HepG2 (cell line): ENCODE measurements at regions not wholly inside any gene's neighbourhood (a gene's known extent, or its start where the extent isn't known, plus 50 kb on each side); places are given as distances from the start of the nearest gene placed in this dataset.

ENCODE experiments used
- ARNTL ChIP-seq: sonication (generic); formaldehyde crosslinking; IDR thresholded peaks from 2 replicates; pipeline ENCODE4 v1.4.0; 2020; ENCODE audit warnings: mild to moderate bottlenecking, missing genetic modification reagents
- CHCHD3 ChIP-seq: sonication (generic); formaldehyde crosslinking; IDR thresholded peaks from 2 replicates; pipeline ENCODE4 v1.8.0; 2022; ENCODE audit warnings: mild to moderate bottlenecking, missing genetic modification reagents, moderate library complexity
- ETV5 ChIP-seq: IDR thresholded peaks from 2 replicates; pipeline ENCODE4 v1.6.1; 2018; ENCODE audit warnings: missing biosample characterization, missing genetic modification reagents, inconsistent platforms, borderline replicate concordance
- GPN1 ChIP-seq: sonication (generic); formaldehyde crosslinking; IDR thresholded peaks from 2 replicates; pipeline ENCODE4 v1.5.1; 2020; ENCODE audit warnings: missing genetic modification reagents, borderline replicate concordance
- HOMEZ ChIP-seq: IDR thresholded peaks from 2 replicates; pipeline ENCODE4 v1.6.1; 2016; ENCODE audit warnings: low read depth
- KDM4B ChIP-seq: sonication (generic); formaldehyde crosslinking; IDR thresholded peaks from 2 replicates; pipeline ENCODE4 v1.4.0; 2020; ENCODE audit warnings: missing genetic modification reagents
- MAFF ChIP-seq: IDR thresholded peaks from 2 replicates; pipeline ENCODE4 v1.6.1; 2011; ENCODE audit warnings: low read depth, low read length, improper control_type of control experiment
- NR2F2 ChIP-seq: IDR thresholded peaks from 2 replicates; pipeline ENCODE4 v1.6.1; 2012; ENCODE audit warnings: low read depth, inconsistent platforms, borderline replicate concordance
- RBM39 ChIP-seq: fragments of 200-400 bp; formaldehyde crosslinking; IDR thresholded peaks from one replicate; pipeline ENCODE4 v1.6.1; 2018; ENCODE audit warnings: antibody characterized with exemption, mild to moderate bottlenecking, low read depth, low read length; ENCODE audit not compliant: poor library complexity, severe bottlenecking
- SIN3B ChIP-seq: fragments of 150-350 bp; IDR thresholded peaks from 2 replicates; pipeline ENCODE4 v1.6.1; 2014; ENCODE audit warnings: low read length
- STAG1 ChIP-seq: sonication (generic); formaldehyde crosslinking; IDR thresholded peaks from 2 replicates; pipeline ENCODE4 v1.4.0; 2020; ENCODE audit warnings: missing genetic modification reagents
- ZNF235 ChIP-seq: sonication (generic); formaldehyde crosslinking; IDR thresholded peaks from 2 replicates; pipeline ENCODE4 v1.8.1; 2023; ENCODE audit warnings: mild to moderate bottlenecking, missing genetic modification reagents, borderline replicate concordance
- ZNF326 ChIP-seq: sonication (generic); formaldehyde crosslinking; IDR thresholded peaks from 2 replicates; pipeline ENCODE4 v1.4.0; 2020; ENCODE audit warnings: missing genetic modification reagents, borderline replicate concordance
- ZNF337 ChIP-seq: sonication (generic); formaldehyde crosslinking; IDR thresholded peaks from 2 replicates; pipeline ENCODE4 v1.5.1; 2020; ENCODE audit warnings: missing genetic modification reagents, low read depth, mild to moderate bottlenecking, borderline replicate concordance
- ZNF547 ChIP-seq: sonication (generic); formaldehyde crosslinking; IDR thresholded peaks from 2 replicates; pipeline ENCODE4 v1.5.1; 2020; ENCODE audit warnings: mild to moderate bottlenecking, missing genetic modification reagents
- ZNF569 ChIP-seq: sonication (generic); formaldehyde crosslinking; IDR thresholded peaks from 2 replicates; pipeline ENCODE4 v1.5.0; 2020; ENCODE audit warnings: mild to moderate bottlenecking, missing genetic modification reagents, moderate library complexity, borderline replicate concordance
- ZNF589 ChIP-seq: sonication (generic); formaldehyde crosslinking; conservative IDR thresholded peaks from 2 replicates; pipeline ENCODE4 v1.8.0; 2022; ENCODE audit warnings: mild to moderate bottlenecking, moderate library complexity, missing genetic modification reagents
- ZNF629 ChIP-seq: sonication (generic); formaldehyde crosslinking; conservative IDR thresholded peaks from 2 replicates; pipeline ENCODE4 v1.5.0; 2020; ENCODE audit warnings: missing genetic modification reagents
- ZNF674 ChIP-seq: sonication (generic); formaldehyde crosslinking; IDR thresholded peaks from 2 replicates; pipeline ENCODE4 v1.5.0; 2020; ENCODE audit warnings: low read depth, mild to moderate bottlenecking, missing genetic modification reagents
- ZNF704 ChIP-seq: sonication (generic); formaldehyde crosslinking; IDR thresholded peaks from 2 replicates; pipeline ENCODE4 v1.8.1; 2023; ENCODE audit warnings: mild to moderate bottlenecking, inconsistent platforms, moderate library complexity, missing genetic modification reagents, borderline replicate concordance
- TF ChIP-seq, protein P1 (sequence below): sonication (generic); formaldehyde crosslinking; IDR thresholded peaks from 2 replicates; pipeline ENCODE4 v1.8.0; 2023; ENCODE audit warnings: mild to moderate bottlenecking, missing genetic modification reagents
- TF ChIP-seq, protein P2 (sequence below): sonication (generic); formaldehyde crosslinking; IDR thresholded peaks from 2 replicates; pipeline ENCODE4 v1.8.1; 2023; ENCODE audit warnings: missing genetic modification reagents, mild to moderate bottlenecking, borderline replicate concordance
- TF ChIP-seq, protein P3 (sequence below): sonication (generic); formaldehyde crosslinking; IDR thresholded peaks from 2 replicates; pipeline ENCODE4 v1.8.1; 2023; ENCODE audit warnings: missing genetic modification reagents, inconsistent platforms, borderline replicate concordance

DNA sequence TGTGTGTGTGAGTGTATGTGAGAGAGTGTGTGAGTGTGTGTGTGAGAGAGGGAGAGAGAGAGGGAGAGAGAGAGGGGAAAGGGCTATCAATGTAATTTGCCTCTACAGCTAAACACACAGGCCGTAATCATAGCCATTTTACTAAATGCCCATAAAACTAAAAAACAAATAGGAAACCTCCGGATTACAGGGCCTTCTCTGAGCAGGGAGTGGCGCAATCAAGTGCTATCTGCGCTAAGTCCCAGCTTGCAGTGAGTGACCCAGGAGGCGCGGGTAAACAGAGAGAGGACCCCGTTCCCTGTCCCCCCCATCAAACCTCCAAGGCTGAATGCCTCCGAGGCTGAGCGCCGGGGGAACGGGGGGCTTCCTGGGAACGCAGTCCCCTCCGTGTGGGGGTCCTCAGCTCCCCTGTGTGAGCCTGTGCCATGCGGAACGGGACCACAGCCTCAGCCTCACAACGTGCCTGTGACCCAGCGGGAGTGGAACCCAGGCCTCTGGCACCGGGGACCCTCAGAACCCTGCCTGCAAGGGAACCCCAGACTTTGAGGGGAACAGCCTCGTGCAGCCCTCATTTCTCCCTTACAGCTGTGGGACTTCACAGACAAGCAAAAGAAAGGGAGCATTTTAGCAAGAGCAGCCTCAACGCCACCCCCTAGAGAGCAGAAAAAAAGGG is 54.7 kb upstream of the ID2 start (continued):
- TF ChIP-seq ZNF704 (CRISPR knock-in tag) (no peak), ZNF569 (CRISPR knock-in tag) (peak; percentile 29; the same call in 1 of the 2 replicates), ETV5 (CRISPR knock-in tag) (peak; percentile 38; the same call in 1 of the 2 replicates), STAG1 (CRISPR knock-in tag) (no peak), RBM39 (no peak), ZNF337 (CRISPR knock-in tag) (no peak; the same call in 1 of the 2 replicates), CHCHD3 (CRISPR knock-in tag) (no peak), ZNF629 (no peak), ZNF326 (no peak), HOMEZ (no peak), MAFF (no peak), NR2F2 (no peak), ZNF589 (no peak), KDM4B (CRISPR knock-in tag) (no peak), GPN1 (CRISPR knock-in tag) (no peak), SIN3B (no peak), ZNF674 (CRISPR knock-in tag) (no peak), ZNF547 (no peak), ARNTL (CRISPR knock-in tag) (no peak), ZNF235 (CRISPR knock-in tag) (no peak)
- TF ChIP-seq, protein P1, sequence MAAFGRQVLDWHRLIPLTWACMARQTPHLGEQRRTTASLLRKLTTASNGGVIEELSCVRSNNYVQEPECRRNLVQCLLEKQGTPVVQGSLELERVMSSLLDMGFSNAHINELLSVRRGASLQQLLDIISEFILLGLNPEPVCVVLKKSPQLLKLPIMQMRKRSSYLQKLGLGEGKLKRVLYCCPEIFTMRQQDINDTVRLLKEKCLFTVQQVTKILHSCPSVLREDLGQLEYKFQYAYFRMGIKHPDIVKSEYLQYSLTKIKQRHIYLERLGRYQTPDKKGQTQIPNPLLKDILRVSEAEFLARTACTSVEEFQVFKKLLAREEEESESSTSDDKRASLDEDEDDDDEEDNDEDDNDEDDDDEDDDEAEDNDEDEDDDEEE, result no peak
- TF ChIP-seq, protein P2, sequence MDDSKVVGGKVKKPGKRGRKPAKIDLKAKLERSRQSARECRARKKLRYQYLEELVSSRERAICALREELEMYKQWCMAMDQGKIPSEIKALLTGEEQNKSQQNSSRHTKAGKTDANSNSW, result no peak; the same call in 1 of the 2 replicates
- TF ChIP-seq, protein P3, sequence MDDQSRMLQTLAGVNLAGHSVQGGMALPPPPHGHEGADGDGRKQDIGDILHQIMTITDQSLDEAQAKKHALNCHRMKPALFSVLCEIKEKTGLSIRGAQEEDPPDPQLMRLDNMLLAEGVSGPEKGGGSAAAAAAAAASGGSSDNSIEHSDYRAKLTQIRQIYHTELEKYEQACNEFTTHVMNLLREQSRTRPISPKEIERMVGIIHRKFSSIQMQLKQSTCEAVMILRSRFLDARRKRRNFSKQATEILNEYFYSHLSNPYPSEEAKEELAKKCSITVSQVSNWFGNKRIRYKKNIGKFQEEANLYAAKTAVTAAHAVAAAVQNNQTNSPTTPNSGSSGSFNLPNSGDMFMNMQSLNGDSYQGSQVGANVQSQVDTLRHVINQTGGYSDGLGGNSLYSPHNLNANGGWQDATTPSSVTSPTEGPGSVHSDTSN (CRISPR knock-in tag), result no peak; the same call in 1 of the 2 replicates
